Ovary (tissue), 3 donors: ENCODE measurements at regions not wholly inside any gene's neighbourhood (a gene's known extent, or its start where the extent isn't known, plus 50 kb on each side); places are given as distances from the start of the nearest gene placed in this dataset.

Experiments used
- CTCF ChIP-seq, 3 donors: fragments of 450-650 bp in 2 of 3; fragments of 200-600 bp in 1 of 3; IDR thresholded peaks; one replicate each; pipeline versions ENCODE4 v1.5.1 to v1.8.0; 2016 to 2022; ENCODE audit warnings: antibody characterized with exemption in 3 of 3, mild to moderate bottlenecking in 1 of 3
- POLR2A ChIP-seq: fragments of 450-650 bp; IDR thresholded peaks from one replicate; pipeline ENCODE4 v1.6.1; 2017; ENCODE audit warnings: antibody characterized with exemption, mild to moderate bottlenecking, moderate library complexity
- donor health status: DM: no; HTN: no; CAD: no.

GRCh38 chr2:195602687-195603086 lies 54.3 kb upstream of the SLC39A10 start:
- TF ChIP-seq CTCF (IDR thresholded peaks at IDR 0.05): no peak
- no peak for TF ChIP-seq POLR2A
